GM12878 (cell line): ENCODE measurements at regions not wholly inside any gene's neighbourhood (a gene's known extent, or its start where the extent isn't known, plus 50 kb on each side); places are given as distances from the start of the nearest gene placed in this dataset.

Experiments
- BRCA1 ChIP-seq: IDR thresholded peaks from 2 replicates; pipeline ENCODE4 v1.6.1; 2011; ENCODE audit warnings: low read depth, low read length, improper control_type of control experiment
- HCFC1 ChIP-seq: fragments of 150-350 bp; IDR thresholded peaks from 2 replicates; pipeline ENCODE4 v1.6.1; 2014; ENCODE audit warnings: low read length
- POLR2A ChIP-seq: IDR thresholded peaks from 2 replicates; pipeline ENCODE4 v1.6.1; 2011; ENCODE audit warnings: low read depth, mild to moderate bottlenecking, low read length
- SIN3A ChIP-seq: IDR thresholded peaks from 2 replicates; pipeline ENCODE4 v1.6.1; 2012; ENCODE audit warnings: low read depth, low read length, improper control_type of control experiment
- SMAD1 ChIP-seq: fragments of 450-650 bp; IDR thresholded peaks from 2 replicates; pipeline ENCODE4 v1.6.1; 2018; ENCODE audit warnings: mild to moderate bottlenecking, low read depth; ENCODE audit not compliant: partially characterized antibody
- SPI1 ChIP-seq: IDR thresholded peaks from 2 replicates; pipeline ENCODE4 v1.6.1; 2011; ENCODE audit warnings: low read depth, mild to moderate bottlenecking, low read length, moderate library complexity, borderline replicate concordance; ENCODE audit not compliant: insufficient read depth
- SUZ12 ChIP-seq: fragments of 200-600 bp; sonication (generic); IDR thresholded peaks from one replicate; pipeline ENCODE4 v1.6.1; 2018; ENCODE audit warnings: antibody characterized with exemption, mild to moderate bottlenecking; ENCODE audit not compliant: unreplicated experiment
- TAF1 ChIP-seq: IDR thresholded peaks from 2 replicates; pipeline ENCODE4 v1.6.1; 2011; ENCODE audit warnings: mild to moderate bottlenecking, low read depth, low read length, borderline replicate concordance
- YY1 ChIP-seq: IDR thresholded peaks from 2 replicates; pipeline ENCODE4 v1.6.1; 2011; ENCODE audit warnings: low read depth, mild to moderate bottlenecking, low read length
- TF ChIP-seq, protein P1 (sequence below): fragments of 450-650 bp; formaldehyde crosslinking; IDR thresholded peaks from 2 replicates; pipeline ENCODE4 v1.5.0; 2022; ENCODE audit warnings: mild to moderate bottlenecking, missing genetic modification characterization

DNA sequence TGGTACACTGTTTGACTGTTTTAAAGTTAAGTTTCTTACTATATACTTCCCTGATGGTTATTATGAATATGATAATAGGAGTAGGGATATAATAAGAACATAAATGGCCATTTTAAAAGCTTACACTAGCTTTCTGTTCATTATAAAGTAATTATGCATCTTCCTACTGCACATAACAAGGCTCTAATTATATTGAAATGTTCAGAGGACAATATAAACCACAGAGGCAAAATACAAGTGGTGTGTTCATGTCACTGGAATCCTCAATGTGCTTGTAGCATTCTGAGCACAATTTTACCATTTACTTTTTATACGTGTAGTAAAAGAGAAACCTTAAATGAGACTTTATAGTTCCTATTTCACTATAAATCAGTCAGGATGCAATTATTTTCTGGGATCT is 268.3 kb downstream of the TMA16 start:
- TF ChIP-seq YY1: no peak
- TF ChIP-seq, protein P1, sequence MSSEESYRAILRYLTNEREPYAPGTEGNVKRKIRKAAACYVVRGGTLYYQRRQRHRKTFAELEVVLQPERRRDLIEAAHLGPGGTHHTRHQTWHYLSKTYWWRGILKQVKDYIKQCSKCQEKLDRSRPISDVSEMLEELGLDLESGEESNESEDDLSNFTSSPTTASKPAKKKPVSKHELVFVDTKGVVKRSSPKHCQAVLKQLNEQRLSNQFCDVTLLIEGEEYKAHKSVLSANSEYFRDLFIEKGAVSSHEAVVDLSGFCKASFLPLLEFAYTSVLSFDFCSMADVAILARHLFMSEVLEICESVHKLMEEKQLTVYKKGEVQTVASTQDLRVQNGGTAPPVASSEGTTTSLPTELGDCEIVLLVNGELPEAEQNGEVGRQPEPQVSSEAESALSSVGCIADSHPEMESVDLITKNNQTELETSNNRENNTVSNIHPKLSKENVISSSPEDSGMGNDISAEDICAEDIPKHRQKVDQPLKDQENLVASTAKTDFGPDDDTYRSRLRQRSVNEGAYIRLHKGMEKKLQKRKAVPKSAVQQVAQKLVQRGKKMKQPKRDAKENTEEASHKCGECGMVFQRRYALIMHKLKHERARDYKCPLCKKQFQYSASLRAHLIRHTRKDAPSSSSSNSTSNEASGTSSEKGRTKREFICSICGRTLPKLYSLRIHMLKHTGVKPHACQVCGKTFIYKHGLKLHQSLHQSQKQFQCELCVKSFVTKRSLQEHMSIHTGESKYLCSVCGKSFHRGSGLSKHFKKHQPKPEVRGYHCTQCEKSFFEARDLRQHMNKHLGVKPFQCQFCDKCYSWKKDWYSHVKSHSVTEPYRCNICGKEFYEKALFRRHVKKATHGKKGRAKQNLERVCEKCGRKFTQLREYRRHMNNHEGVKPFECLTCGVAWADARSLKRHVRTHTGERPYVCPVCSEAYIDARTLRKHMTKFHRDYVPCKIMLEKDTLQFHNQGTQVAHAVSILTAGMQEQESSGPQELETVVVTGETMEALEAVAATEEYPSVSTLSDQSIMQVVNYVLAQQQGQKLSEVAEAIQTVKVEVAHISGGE (CRISPR knock-in tag): no peak
- no peak for TF ChIP-seq POLR2A
- TF ChIP-seq TAF1: no peak
- no peak for TF ChIP-seq HCFC1
- no peak for TF ChIP-seq SMAD1
- no peak for TF ChIP-seq SUZ12
- TF ChIP-seq SIN3A: no peak
- TF ChIP-seq SPI1: no peak
- TF ChIP-seq BRCA1: no peak
